Bronchial epithelial cell (primary cell): ENCODE measurements at regions not wholly inside any gene's neighbourhood (a gene's known extent, or its start where the extent isn't known, plus 50 kb on each side); places are given as distances from the start of the nearest gene placed in this dataset.

Experiments used
- DNase-seq: peaks from one replicate; pipeline ENCODE4 v3.0.0-alpha.2; 2010; ENCODE audit warnings: low read depth
- FAIRE-seq: peaks from 2 replicates; lab custom pipeline; 2011; peaks lifted over from hg19 to GRCh38; lab: Jason Lieb, UNC
- H3K27me3 ChIP-seq: 2 replicates; pipeline ENCODE4 v1.5.1; 2011; ENCODE audit warnings: low read length; ENCODE audit not compliant: control insufficient read depth, insufficient read depth
- H3K36me3 ChIP-seq: 2 replicates; pipeline ENCODE4 v1.5.1; 2011; ENCODE audit warnings: low read length; ENCODE audit not compliant: control insufficient read depth, insufficient read depth
- H3K4me3 ChIP-seq: 2 replicates; pipeline ENCODE4 v1.5.1; 2011; ENCODE audit warnings: mild to moderate bottlenecking, low read depth, low read length, control low read depth
- TF ChIP-seq, protein P1 (sequence below): IDR thresholded peaks from 2 replicates; pipeline ENCODE4 v1.5.1; 2011; ENCODE audit warnings: mild to moderate bottlenecking, moderate library complexity, low read length, control low read depth, inconsistent platforms; ENCODE audit not compliant: insufficient read depth, severe bottlenecking

DNA sequence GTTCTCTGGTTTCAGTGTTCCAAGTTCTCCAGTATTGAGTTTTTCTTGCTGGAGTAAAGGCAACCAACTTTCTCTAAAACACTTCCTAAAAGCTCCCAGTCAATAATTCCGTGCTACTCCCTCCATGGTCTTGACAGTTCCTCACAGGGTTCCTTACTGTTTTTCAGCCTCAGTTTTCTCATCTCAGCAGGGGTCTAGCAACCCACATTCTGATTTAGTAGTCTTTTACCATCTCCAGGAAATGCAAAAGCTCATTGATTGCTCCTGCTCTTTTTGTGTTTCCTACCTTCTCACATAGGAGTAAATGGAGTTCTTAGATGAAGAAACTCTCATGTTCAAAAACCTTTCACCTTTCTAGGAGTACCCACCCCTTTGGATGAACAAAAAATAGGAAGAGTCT, 978.8 kb upstream of the POU3F3 start:
- DNase-seq, result no peak
- no peaks in the 10 kb centered on the region for H3K36me3 ChIP-seq
- no peak overlapping the region for H3K4me3 ChIP-seq
- FAIRE-seq, result no peak
- no peaks in the 10 kb centered on the region for H3K27me3 ChIP-seq
- TF ChIP-seq, protein P1, sequence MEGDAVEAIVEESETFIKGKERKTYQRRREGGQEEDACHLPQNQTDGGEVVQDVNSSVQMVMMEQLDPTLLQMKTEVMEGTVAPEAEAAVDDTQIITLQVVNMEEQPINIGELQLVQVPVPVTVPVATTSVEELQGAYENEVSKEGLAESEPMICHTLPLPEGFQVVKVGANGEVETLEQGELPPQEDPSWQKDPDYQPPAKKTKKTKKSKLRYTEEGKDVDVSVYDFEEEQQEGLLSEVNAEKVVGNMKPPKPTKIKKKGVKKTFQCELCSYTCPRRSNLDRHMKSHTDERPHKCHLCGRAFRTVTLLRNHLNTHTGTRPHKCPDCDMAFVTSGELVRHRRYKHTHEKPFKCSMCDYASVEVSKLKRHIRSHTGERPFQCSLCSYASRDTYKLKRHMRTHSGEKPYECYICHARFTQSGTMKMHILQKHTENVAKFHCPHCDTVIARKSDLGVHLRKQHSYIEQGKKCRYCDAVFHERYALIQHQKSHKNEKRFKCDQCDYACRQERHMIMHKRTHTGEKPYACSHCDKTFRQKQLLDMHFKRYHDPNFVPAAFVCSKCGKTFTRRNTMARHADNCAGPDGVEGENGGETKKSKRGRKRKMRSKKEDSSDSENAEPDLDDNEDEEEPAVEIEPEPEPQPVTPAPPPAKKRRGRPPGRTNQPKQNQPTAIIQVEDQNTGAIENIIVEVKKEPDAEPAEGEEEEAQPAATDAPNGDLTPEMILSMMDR, result no peak

DNA sequence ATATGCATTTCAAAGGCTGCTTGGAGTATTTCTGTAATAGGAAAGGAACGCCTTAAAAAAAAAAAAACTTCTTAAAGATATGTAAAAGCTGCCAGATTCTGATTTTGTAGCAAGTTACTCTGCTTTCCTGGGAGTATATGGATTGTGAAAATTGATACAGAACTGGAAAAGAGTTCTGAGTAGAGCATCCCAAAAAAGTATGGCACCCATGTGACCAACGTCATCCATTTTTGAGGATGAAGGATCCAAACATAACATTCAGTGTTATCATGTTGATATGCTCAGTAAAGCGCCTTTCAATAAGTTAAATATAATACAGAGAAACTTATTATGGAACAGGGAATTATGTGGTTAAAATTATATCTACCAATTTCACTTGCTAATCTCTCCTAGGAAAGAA, 978.4 kb upstream of the POU3F3 start:
- TF ChIP-seq, protein P1, result no peak
- H3K27me3 ChIP-seq, result no peaks in the 10 kb centered on the region
- no peak for FAIRE-seq

DNA sequence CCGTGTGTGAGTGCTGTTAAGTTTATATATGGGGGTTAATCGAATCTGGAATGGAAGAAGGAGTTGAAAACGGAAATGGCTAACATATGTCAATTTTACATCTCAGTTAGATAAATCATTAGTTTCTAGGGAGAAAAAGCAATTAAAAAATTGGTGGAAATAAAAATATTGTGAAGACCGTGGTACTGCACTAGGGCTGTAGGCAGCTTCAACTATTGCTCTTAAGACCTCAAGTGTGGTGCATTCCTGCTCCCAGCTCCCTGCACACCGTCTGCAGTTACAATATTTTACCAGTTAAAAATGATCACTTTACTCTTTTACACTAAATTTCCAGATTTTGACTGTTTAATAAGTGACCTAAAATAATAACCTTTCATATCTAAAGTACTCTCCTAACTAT, 977.3 kb upstream of the POU3F3 start:
- no peak for FAIRE-seq
- no peak overlapping the region for H3K4me3 ChIP-seq
- H3K36me3 ChIP-seq, result no peaks in the 10 kb centered on the region
- H3K27me3 ChIP-seq, result no peaks in the 10 kb centered on the region
- TF ChIP-seq, protein P1, result no peak
- no peak for DNase-seq

More for the DNA sequence above, 978.4 kb upstream of the POU3F3 start:
- DNase-seq, result no peak
- no peaks in the 10 kb centered on the region for H3K36me3 ChIP-seq
- H3K4me3 ChIP-seq, result no peak overlapping the region

DNA sequence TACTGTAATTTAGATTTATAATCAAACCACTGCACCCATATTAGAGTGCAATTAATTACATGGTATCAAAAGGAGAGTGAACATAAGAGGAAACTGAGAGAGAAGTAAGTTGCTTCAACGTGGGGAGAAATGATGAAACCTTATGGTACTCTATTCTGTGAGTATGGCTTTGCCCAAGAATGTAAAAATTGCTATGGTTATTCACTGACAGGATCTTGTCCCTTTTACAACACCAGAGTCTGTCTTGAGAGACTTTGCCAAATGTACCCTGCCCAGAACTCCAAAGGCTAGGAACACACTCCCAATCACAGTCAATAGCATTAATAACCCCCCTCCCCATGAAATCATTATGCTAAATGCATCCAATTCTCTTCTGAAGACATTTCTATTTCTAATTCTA, 974.8 kb upstream of the POU3F3 start:
- FAIRE-seq (no peak), DNase-seq (no peak)
- Histone ChIP-seq H3K27me3 (no peaks in the 10 kb centered on the region), H3K4me3 (no peak overlapping the region), H3K36me3 (no peaks in the 10 kb centered on the region)
- TF ChIP-seq, protein P1, result no peak

DNA sequence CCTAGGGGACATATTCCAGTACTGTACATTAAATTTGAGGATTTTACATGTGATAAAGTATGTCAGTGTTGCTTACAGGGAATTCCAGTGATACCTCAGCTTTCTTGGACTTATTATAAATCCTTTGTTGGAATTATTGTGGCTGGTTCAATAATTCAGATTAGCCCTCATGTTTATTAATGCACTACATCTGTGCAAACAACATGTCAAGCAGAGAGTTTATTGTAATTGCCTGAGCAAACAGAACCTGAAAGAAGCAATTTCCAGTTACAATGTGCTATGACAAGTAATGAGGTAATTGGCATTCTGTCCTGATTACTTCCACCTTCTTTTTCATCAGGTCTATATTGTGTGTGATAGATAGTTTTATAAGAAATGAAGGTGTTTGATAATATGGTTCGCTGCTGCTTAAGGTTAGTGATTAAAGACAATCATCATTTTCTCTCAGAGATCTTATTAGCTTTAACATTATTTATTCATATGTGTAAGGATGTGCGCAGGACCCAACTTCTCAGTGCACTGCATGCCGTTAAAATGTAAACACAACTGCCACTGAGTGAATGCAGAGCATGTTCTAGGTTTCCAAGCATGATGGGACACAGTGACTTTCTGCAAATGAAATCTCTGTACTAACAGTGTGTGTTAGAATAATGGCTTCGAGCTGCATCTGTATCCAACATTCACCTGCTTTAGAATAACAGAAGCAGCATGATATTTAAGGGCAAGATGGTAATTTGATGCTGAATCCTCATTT, 973.7 kb upstream of the POU3F3 start:
- FAIRE-seq (no peak), DNase-seq (no peak)

More for the DNA sequence above, 973.7 kb upstream of the POU3F3 start:
- TF ChIP-seq, protein P1, result no peak
- Histone ChIP-seq H3K4me3 (no peak overlapping the region), H3K36me3 (no peaks in the 10 kb centered on the region), H3K27me3 (no peaks in the 10 kb centered on the region)
